ENCODE measurements at regions not wholly inside any gene's neighbourhood (a gene's known extent, or its start where the extent isn't known, plus 50 kb on each side); places are given as distances from the start of the nearest gene placed in this dataset.

- Histone ChIP-seq H3K4me1 (no peaks in the 10 kb centered on the region), H3K36me3 (no peaks in the 10 kb centered on the region), H3K27ac (no peak overlapping the region), H3K9me3 (no peaks in the 10 kb centered on the region), H3K4me3 (no peak overlapping the region), H3K27me3 (no peaks in the 10 kb centered on the region)
- intact Hi-C loops (cut with DNase I), result no loop called here
- TF ChIP-seq POLR2A (IDR thresholded peaks at IDR 0.05) (no peak), CTCF (IDR thresholded peaks at IDR 0.05) (no peak)
- DNase-seq, result no peak
- 100% methylated on average over 1 to 2 of the region's 2 CpGs for WGBS, 2 donors
Measured at GRCh38 chr2:10989782-10990181, 78.0 kb downstream of the KCNF1 start.

- DNase-seq, result no peak
- H3K27me3 ChIP-seq, result no peaks in the 10 kb centered on the region
- intact Hi-C loops (cut with DNase I), result no loop called here
- no peaks in the 10 kb centered on the region for H3K4me1 ChIP-seq
- no peak for TF ChIP-seq POLR2A (IDR thresholded peaks at IDR 0.05)
- no peak for TF ChIP-seq CTCF (IDR thresholded peaks at IDR 0.05)
- WGBS, 2 donors, result 68 to 78% methylated on average over 2 to 3 of the region's 5 CpGs
- no peak overlapping the region for H3K4me3 ChIP-seq
- no peaks in the 10 kb centered on the region for H3K9me3 ChIP-seq
- no peak overlapping the region for H3K27ac ChIP-seq
- H3K36me3 ChIP-seq, result no peaks in the 10 kb centered on the region
Measured at GRCh38 chr2:10990561-10991111, 78.9 kb downstream of the KCNF1 start.

GRCh38 chr2:10992023-10992791, 80.5 kb downstream of the KCNF1 start:
- H3K9me3 ChIP-seq, result no peaks in the 10 kb centered on the region
- intact Hi-C loops (cut with DNase I), result no loop called here
- DNase-seq, result no peak
- H3K27ac ChIP-seq, result no peak overlapping the region
- no peaks in the 10 kb centered on the region for H3K4me1 ChIP-seq
- no peaks in the 10 kb centered on the region for H3K36me3 ChIP-seq
- WGBS, 2 donors, result 85 to 89% methylated on average over 6 of the region's 14 CpGs
- TF ChIP-seq CTCF (IDR thresholded peaks at IDR 0.05) (no peak), POLR2A (IDR thresholded peaks at IDR 0.05) (no peak)
- H3K4me3 ChIP-seq, result no peak overlapping the region
- H3K27me3 ChIP-seq, result no peaks in the 10 kb centered on the region

GRCh38 chr2:10993001-10993481, 81.3 kb downstream of the KCNF1 start:
- no peaks in the 10 kb centered on the region for H3K9me3 ChIP-seq
- H3K4me1 ChIP-seq, result no peaks in the 10 kb centered on the region
- intact Hi-C loops (cut with DNase I), result no loop called here
- no peak overlapping the region for H3K27ac ChIP-seq
- H3K36me3 ChIP-seq, result no peaks in the 10 kb centered on the region
- TF ChIP-seq POLR2A (IDR thresholded peaks at IDR 0.05) (no peak), CTCF (IDR thresholded peaks at IDR 0.05) (no peak)
- no peak for DNase-seq
- H3K4me3 ChIP-seq, result no peak overlapping the region
- 20 to 46% methylated on average over 2 to 5 of the region's 8 CpGs for WGBS, 2 donors
- H3K27me3 ChIP-seq, result no peaks in the 10 kb centered on the region

- Histone ChIP-seq H3K36me3 (no peaks in the 10 kb centered on the region), H3K9me3 (no peaks in the 10 kb centered on the region), H3K27me3 (no peaks in the 10 kb centered on the region), H3K27ac (no peak overlapping the region), H3K4me3 (no peak overlapping the region), H3K4me1 (no peaks in the 10 kb centered on the region)
- intact Hi-C loops (cut with DNase I), result no loop called here
- 81% methylated on average over 11 to 12 of the region's 13 CpGs for WGBS, 2 donors
- DNase-seq, result no peak
- no peak for TF ChIP-seq CTCF (IDR thresholded peaks at IDR 0.05)
Measured at GRCh38 chr2:10995366-10995970, 83.7 kb downstream of the KCNF1 start.
